Superior temporal gyrus (tissue), 1 donor: ENCODE measurements at regions not wholly inside any gene's neighbourhood (a gene's known extent, or its start where the extent isn't known, plus 50 kb on each side); places are given as distances from the start of the nearest gene placed in this dataset.

Source experiments
- DNase-seq: peaks from one replicate; pipeline ENCODE4 v3.0.0-alpha.2; 2016; ENCODE audit errors: extremely low spot score

GRCh38 chr7:423312-424260 is 96.1 kb downstream of the PDGFA start:
- DNase-seq, result no peak

GRCh38 chr7:424301-424935 is 95.2 kb downstream of the PDGFA start:
- no peak for DNase-seq

- peak; percentile 71 for DNase-seq
Measured at GRCh38 chr7:424961-425793, 94.5 kb downstream of the PDGFA start.

DNA sequence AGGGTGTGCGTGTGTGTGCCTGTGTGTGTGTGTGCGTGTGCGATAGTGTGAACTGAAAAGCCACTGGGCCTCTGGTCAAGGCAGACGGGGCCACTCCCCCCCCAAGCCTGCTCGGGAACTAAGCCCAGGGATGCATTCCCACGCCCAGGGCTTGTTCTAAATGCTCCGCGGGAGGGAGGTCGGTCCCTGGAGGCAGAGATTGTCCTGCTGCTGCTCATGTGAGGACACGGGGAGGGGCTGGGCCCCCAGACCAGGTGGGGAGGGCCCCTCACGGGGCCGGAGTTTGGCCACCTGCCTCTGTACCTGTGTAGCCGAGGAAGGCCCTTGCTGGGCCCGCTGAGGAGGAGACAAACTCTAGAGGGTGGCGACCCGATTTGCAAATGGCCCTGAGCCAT is 93.9 kb downstream of the PDGFA start:
- no peak for DNase-seq

GRCh38 chr7:426510-426909 is 93.1 kb downstream of the PDGFA start:
- no peak for DNase-seq

GRCh38 chr7:427506-428103 is 92.0 kb downstream of the PDGFA start:
- no peak for DNase-seq

DNA sequence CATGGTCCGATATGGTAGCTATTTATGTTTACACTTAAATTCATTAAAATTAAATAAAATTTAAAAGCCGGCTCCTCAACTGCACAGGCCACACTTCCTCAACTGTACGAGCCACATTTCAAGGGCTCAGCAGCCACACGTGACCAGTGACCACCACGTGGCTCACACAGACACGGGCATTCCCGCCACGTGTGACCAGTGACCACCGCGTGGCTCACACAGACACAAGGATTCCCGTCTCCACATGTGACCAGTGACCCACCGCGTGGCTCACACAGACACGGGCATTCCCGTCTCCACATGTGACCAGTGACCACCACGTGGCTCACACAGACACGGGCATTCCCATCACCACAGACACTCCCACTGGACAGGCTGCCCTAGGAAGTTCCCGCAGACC is 91.3 kb downstream of the PDGFA start:
- DNase-seq, result no peak

DNA sequence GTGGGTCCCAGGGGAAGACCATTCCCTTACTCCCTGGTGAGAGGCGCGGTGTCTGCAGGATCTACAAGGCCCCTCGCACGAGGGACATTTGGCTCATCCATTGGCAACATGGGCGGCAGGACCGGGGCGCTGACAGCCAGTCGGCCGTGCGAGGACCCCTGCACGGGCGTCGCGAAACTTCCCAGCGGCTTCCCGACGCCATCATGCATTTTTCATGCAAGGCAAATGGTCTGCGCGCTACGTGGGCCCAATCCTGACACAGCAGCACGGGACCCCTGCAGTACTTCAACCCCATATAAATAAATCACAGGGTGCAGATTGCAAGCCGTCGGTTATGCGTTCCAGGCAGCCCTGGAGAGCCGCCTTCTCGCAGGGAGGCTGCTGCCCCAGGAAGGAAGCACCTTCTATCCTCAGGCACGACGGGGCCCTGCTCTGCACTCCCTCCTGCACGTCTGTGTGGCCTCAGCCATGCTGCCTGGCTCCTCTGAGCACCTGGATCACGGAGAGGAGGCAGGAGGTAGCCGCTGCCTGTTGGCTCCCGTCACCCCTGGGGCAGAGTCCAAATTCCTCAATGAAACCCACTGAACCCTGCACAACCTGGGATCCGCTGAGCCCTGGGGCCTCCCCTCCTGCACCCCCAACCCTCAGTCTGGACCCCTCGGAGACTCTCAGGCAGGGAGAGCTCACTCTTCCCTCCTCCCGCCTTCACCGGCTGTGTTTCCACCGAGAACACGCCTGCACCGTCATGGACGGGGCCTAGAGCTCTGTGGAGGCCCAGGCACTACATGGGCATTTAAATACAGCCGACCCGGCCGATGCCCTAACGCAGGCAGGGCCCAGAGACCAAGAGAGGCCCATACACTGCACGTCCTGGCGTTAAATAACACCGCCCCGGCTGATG is 90.5 kb downstream of the PDGFA start:
- no peak for DNase-seq

DNA sequence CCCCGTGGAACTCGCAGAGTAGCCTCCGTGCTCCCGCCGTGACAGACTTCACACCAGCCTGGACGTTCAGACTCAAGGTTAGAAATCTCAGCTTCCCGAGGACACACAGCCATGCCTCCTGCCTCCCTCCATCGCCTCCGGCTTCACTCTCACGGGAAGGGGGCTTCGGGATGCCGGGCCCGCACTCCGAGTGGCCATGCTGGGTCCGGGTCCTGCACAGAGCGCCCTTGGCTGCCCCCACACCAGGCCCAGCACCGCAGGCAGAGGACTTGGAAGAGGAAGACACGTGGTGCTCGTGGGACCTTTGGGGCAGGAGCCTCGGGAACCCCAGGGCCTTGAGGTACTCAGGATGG is 89.8 kb downstream of the PDGFA start:
- no peak for DNase-seq

GRCh38 chr7:431041-431440 is 88.6 kb downstream of the PDGFA start:
- no peak for DNase-seq

GRCh38 chr7:431658-432111 is 88.0 kb downstream of the PDGFA start:
- peak; percentile 73 for DNase-seq

GRCh38 chr7:432256-432655 is 87.4 kb downstream of the PDGFA start:
- DNase-seq, result no peak

GRCh38 chr7:432933-433332 is 86.7 kb downstream of the PDGFA start:
- DNase-seq, result no peak

- DNase-seq, result no peak
Measured at GRCh38 chr7:433558-433957, 86.1 kb downstream of the PDGFA start.

- no peak for DNase-seq
Measured at GRCh38 chr7:434891-435629, 84.6 kb downstream of the PDGFA start.

DNA sequence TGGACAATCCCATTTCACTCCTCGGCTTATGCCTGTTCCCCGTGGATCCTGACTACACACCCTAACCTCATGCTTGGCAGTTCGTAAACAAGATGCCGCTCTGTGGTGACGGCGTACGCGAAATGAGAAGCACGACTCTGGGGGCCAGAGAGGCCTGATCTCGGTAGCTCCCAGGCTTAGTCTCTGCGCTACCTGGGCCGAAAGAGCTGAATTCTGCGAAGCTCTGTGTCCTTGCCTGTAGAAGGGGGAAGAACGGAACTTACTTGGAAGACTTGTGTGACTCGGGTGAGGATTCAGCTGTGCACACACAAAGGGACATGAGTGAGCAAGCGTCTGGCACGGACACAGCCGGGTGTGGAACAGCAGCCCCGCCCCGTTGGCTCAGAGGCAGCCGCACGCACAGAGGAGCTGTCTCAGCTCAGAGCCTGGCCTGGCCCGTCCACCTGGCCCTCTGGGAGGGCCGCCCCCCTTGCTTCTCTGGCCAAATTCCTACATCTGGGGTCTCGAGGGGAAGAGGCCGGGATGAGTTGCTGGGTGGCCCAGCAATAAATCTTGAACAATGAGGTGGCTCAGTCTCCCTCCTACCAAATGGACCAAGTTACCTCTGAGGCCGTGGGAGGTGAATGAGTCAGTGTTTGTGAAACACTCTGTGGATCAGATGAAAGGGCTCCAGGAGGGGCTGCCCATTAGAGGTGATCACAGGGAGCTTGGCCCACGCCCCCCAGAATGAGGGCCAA is 83.8 kb downstream of the PDGFA start:
- DNase-seq, result no peak

DNA sequence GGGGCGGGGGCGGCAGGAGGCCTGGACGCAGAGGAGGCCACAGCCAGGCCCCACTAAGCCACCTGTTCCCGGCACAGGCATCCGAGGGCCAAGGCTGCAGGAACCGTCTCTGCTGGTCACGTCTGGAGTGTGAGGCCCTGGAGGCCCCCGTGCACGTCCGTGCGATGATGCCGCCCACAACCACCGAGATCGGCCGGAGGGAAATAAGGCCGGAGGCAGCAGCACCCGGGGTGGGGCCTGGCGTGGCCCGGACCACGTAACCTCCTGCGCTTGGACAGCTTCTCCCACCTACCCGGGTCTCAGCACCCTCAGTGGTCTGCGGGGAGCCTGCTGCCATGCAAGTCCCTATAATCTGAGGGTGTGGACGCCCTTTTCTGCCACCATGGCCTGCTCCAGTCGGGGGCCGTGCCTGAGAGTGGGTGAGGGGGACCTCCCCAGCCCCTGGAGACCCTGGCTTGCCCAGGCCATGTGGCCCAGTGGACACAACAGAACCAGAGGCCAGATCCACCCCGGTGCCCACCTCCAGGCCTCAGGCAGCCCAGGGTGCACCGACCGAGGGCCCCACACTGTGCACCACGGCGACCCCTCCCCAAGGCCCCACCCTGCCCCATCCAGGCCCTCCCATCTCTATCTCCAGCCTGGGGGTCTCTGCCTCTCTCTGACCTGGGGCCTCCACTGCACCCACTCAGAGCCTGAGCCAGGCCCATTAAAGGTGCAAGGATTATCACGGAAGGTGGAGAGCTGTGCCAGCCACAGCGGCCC is 83.1 kb downstream of the PDGFA start:
- no peak for DNase-seq

GRCh38 chr7:437329-438251 is 82.1 kb downstream of the PDGFA start:
- DNase-seq, result no peak
